ENCODE measurements at regions not wholly inside any gene's neighbourhood (a gene's known extent, or its start where the extent isn't known, plus 50 kb on each side); places are given as distances from the start of the nearest gene placed in this dataset.

- TF ChIP-seq CTCF (conservative IDR thresholded peaks at IDR 0.05) (no peak), ZFX (IDR thresholded peaks at IDR 0.05) (no peak)
Measured at GRCh38 chr12:115897729-115898128, 379.8 kb downstream of the MED13L start.

Data from C4-2B (cell line).